GM23338 (cell line): ENCODE measurements at regions not wholly inside any gene's neighbourhood (a gene's known extent, or its start where the extent isn't known, plus 50 kb on each side); places are given as distances from the start of the nearest gene placed in this dataset.

ENCODE experiments used
- ATAC-seq: fragments of 200-7000 bp; cut with Tn5 transposase; 3 replicates; pipeline ENCODE4 v1.9.1; 2020
- DNase-seq: peaks from one replicate; pipeline ENCODE4 v3.0.0-alpha.2; 2015; ENCODE audit warnings: low spot score
- H2AFZ ChIP-seq: fragments of 200-600 bp; sonication (generic); 2 replicates; pipeline ENCODE4 v1.8.0; 2016; ENCODE audit warnings: antibody characterized with exemption, mild to moderate bottlenecking, moderate library complexity
- H3F3A ChIP-seq: fragments of 200-600 bp; sonication (generic); replicated peaks from 2 replicates; pipeline ENCODE4 v1.8.0; 2017; ENCODE audit warnings: antibody characterized with exemption, mixed run types, low read depth
- H3K27ac ChIP-seq: fragments of 200-600 bp; sonication (generic); 2 replicates; pipeline ENCODE4 v1.6.1; 2016; ENCODE audit warnings: low read depth
- H3K27me3 ChIP-seq: fragments of 200-600 bp; sonication (generic); 2 replicates; pipeline ENCODE4 v1.8.0; 2016; ENCODE audit warnings: mild to moderate bottlenecking, mixed run types, moderate library complexity; ENCODE audit not compliant: insufficient read depth
- H3K36me3 ChIP-seq: fragments of 200-600 bp; sonication (generic); 2 replicates; pipeline ENCODE4 v1.8.0; 2016; ENCODE audit warnings: mild to moderate bottlenecking; ENCODE audit not compliant: insufficient read depth
- H3K4me1 ChIP-seq: fragments of 200-600 bp; sonication (generic); 2 replicates; pipeline ENCODE4 v1.8.0; 2016; ENCODE audit warnings: mild to moderate bottlenecking, moderate library complexity; ENCODE audit not compliant: insufficient read depth
- H3K4me2 ChIP-seq: fragments of 200-600 bp; sonication (generic); 2 replicates; pipeline ENCODE4 v1.7.1; 2017; ENCODE audit warnings: mixed run types
- H3K4me3 ChIP-seq: fragments of 200-600 bp; sonication (generic); 2 replicates; pipeline ENCODE4 v1.6.1; 2016; ENCODE audit warnings: mixed run types
- H3K79me2 ChIP-seq: fragments of 200-600 bp; sonication (generic); replicated peaks from 2 replicates; pipeline ENCODE4 v1.8.0; 2017; ENCODE audit warnings: mild to moderate bottlenecking; ENCODE audit not compliant: insufficient read depth
- H3K9me2 ChIP-seq: fragments of 200-600 bp; sonication (generic); 2 replicates; pipeline ENCODE4 v1.8.0; 2017; ENCODE audit not compliant: insufficient read depth
- H4K20me1 ChIP-seq: fragments of 200-600 bp; sonication (generic); replicated peaks from 2 replicates; pipeline ENCODE4 v1.8.0; 2017; ENCODE audit warnings: mild to moderate bottlenecking; ENCODE audit not compliant: insufficient read depth
- H3K27ac Mint-ChIP-seq: 2 replicates; pipeline ENCODE4 v1.8.0; 2020; ENCODE audit warnings: inconsistent platforms, mild to moderate bottlenecking, moderate library complexity, mixed read lengths
- H3K27me3 Mint-ChIP-seq: 3 replicates; pipeline ENCODE4 v1.8.0; 2022; ENCODE audit warnings: low read depth, mild to moderate bottlenecking, moderate library complexity, mixed read lengths, inconsistent platforms; ENCODE audit not compliant: insufficient read depth, poor library complexity
- H3K36me3 Mint-ChIP-seq: 3 replicates; pipeline ENCODE4 v1.8.0; 2021; ENCODE audit warnings: low read depth, mild to moderate bottlenecking, inconsistent platforms, moderate library complexity, mixed read lengths
- H3K4me1 Mint-ChIP-seq: 3 replicates; pipeline ENCODE4 v1.8.0; 2020; ENCODE audit warnings: mild to moderate bottlenecking, inconsistent platforms, mixed read lengths
- H3K4me3 Mint-ChIP-seq: 3 replicates; pipeline ENCODE4 v1.8.0; 2021; ENCODE audit warnings: moderate library complexity, mild to moderate bottlenecking, inconsistent platforms, mixed read lengths
- H3K9me3 Mint-ChIP-seq: 3 replicates; pipeline ENCODE4 v1.8.0; 2020; ENCODE audit warnings: moderate library complexity, mild to moderate bottlenecking, inconsistent platforms, mixed read lengths
- CREB1 ChIP-seq: fragments of 250-450 bp; sonication (Bioruptor Pico); IDR thresholded peaks from 2 replicates; pipeline ENCODE4 v1.5.0; 2020; ENCODE audit warnings: low read depth, mild to moderate bottlenecking, moderate library complexity
- CTCF ChIP-seq, 2 experiments: fragments of 200-600 bp in 1 of 2; sonication (generic) in 1 of 2; conservative IDR thresholded peaks; 2 replicates each; pipeline versions ENCODE4 v1.5.1 to v1.6.1; 2016 to 2017; ENCODE audit warnings: antibody characterized with exemption in 2 of 2, low read depth in 2 of 2, mild to moderate bottlenecking in 2 of 2, moderate library complexity in 1 of 2
- ETS1 ChIP-seq: IDR thresholded peaks from 2 replicates; pipeline ENCODE4 v1.6.1; 2016; ENCODE audit warnings: antibody characterized with exemption
- EZH2 ChIP-seq: fragments of 200-600 bp; sonication (generic); IDR thresholded peaks from one replicate; pipeline ENCODE4 v1.8.0; 2017; ENCODE audit warnings: antibody characterized with exemption, mild to moderate bottlenecking, low read depth; ENCODE audit not compliant: unreplicated experiment
- EZH2phosphoT487 ChIP-seq: fragments of 200-600 bp; sonication (generic); IDR thresholded peaks from one replicate; pipeline ENCODE4 v1.8.1; 2018; ENCODE audit warnings: antibody characterized with exemption; ENCODE audit not compliant: unreplicated experiment
- JUNB ChIP-seq: IDR thresholded peaks from one replicate; pipeline ENCODE4 v1.6.1; 2016; ENCODE audit warnings: antibody characterized with exemption; ENCODE audit not compliant: unreplicated experiment
- NANOG ChIP-seq: IDR thresholded peaks from 2 replicates; pipeline ENCODE4 v1.6.1; 2016; ENCODE audit warnings: antibody characterized with exemption, borderline replicate concordance
- POLR2AphosphoS5 ChIP-seq: IDR thresholded peaks from 2 replicates; pipeline ENCODE4 v1.6.1; 2016; ENCODE audit warnings: antibody characterized with exemption, low read depth
- REST ChIP-seq: IDR thresholded peaks from one replicate; pipeline ENCODE4 v1.6.1; 2018; ENCODE audit warnings: antibody characterized with exemption; ENCODE audit not compliant: unreplicated experiment
- STAT1 ChIP-seq: IDR thresholded peaks from one replicate; pipeline ENCODE4 v1.6.1; 2016; ENCODE audit warnings: antibody characterized with exemption; ENCODE audit not compliant: unreplicated experiment
- ZNF114 ChIP-seq: fragments of 250-450 bp; sonication (Bioruptor Pico); IDR thresholded peaks from 2 replicates; pipeline ENCODE4 v1.5.0; 2020; ENCODE audit warnings: mild to moderate bottlenecking, moderate library complexity
- ZNF331 ChIP-seq: fragments of 250-450 bp; sonication (Bioruptor Pico); IDR thresholded peaks from 2 replicates; pipeline ENCODE4 v1.5.0; 2020; ENCODE audit warnings: low read depth, mild to moderate bottlenecking, moderate library complexity
- ZNF462 ChIP-seq: fragments of 250-450 bp; sonication (Bioruptor Pico); IDR thresholded peaks from 2 replicates; pipeline ENCODE4 v1.5.0; 2020; ENCODE audit warnings: mild to moderate bottlenecking, moderate library complexity

GRCh38 chr14:34064349-34064748 lies 113.5 kb upstream of the EGLN3 start:
- Histone ChIP-seq H2AFZ (no peak overlapping the region), H3K4me1 (peaks cover 9% of the 10 kb centered on the region), H3K9me2 (no peaks in the 10 kb centered on the region), H3K4me3 (no peak overlapping the region), H3K79me2 (no peaks in the 10 kb centered on the region), H3K27me3 (peaks cover 18% of the 10 kb centered on the region), H3K36me3 (no peaks in the 10 kb centered on the region), H4K20me1 (no peaks in the 10 kb centered on the region), H3F3A (no peaks in the 10 kb centered on the region; the same call in 1 of the 2 replicates), H3K4me2 (no peak overlapping the region), H3K27ac (no peak overlapping the region)
- DNase-seq (no peak), ATAC-seq (no peak)
- Mint-ChIP-seq H3K27ac (no peak overlapping the region), H3K4me3 (no peak overlapping the region), H3K27me3 (peaks cover 7% of the 10 kb centered on the region), H3K4me1 (peaks cover 4% of the 10 kb centered on the region), H3K9me3 (no peaks in the 10 kb centered on the region), H3K36me3 (no peaks in the 10 kb centered on the region)
- TF ChIP-seq CREB1 (CRISPR knock-in tag) (no peak), REST (no peak), ZNF331 (CRISPR knock-in tag) (no peak), ETS1 (no peak), EZH2 (no peak), POLR2AphosphoS5 (no peak), NANOG (no peak), EZH2phosphoT487 (no peak), ZNF114 (CRISPR knock-in tag) (no peak), ZNF462 (CRISPR knock-in tag) (no peak), STAT1 (no peak), JUNB (no peak), CTCF (conservative IDR thresholded peaks at IDR 0.05; ENCODE audit: low read depth in 2 of 2) (no peak)
